HG02852 (cell line): ENCODE measurements at regions not wholly inside any gene's neighbourhood (a gene's known extent, or its start where the extent isn't known, plus 50 kb on each side); places are given as distances from the start of the nearest gene placed in this dataset.

ENCODE experiments used
- ATAC-seq: cut with Tn5 transposase; IDR thresholded peaks from one replicate; pipeline ENCODE4 v1.9.1; 2021; ENCODE audit warnings: mild to moderate bottlenecking, moderate library complexity; ENCODE audit not compliant: unreplicated experiment

DNA sequence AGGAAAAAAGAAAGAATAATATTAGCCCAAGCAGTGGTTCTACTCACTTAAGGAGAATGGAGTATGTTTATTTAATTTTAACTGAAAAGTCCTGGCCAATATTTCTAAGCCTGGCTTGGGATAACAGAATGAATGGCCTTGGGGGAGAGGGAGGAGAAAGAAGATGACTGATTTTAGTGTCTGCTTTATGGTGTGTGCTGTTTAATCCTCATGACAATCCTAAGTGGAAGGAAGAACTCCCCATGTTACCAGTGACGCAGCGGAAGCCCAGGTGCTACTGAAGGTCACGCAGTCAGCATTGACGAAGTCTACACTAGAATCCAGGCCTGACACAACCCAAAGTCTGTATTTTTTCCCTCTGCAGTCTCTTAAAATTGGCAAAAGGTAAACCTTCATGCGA lies 50.5 kb downstream of the PALM2AKAP2 start:
- ATAC-seq = no peak

DNA sequence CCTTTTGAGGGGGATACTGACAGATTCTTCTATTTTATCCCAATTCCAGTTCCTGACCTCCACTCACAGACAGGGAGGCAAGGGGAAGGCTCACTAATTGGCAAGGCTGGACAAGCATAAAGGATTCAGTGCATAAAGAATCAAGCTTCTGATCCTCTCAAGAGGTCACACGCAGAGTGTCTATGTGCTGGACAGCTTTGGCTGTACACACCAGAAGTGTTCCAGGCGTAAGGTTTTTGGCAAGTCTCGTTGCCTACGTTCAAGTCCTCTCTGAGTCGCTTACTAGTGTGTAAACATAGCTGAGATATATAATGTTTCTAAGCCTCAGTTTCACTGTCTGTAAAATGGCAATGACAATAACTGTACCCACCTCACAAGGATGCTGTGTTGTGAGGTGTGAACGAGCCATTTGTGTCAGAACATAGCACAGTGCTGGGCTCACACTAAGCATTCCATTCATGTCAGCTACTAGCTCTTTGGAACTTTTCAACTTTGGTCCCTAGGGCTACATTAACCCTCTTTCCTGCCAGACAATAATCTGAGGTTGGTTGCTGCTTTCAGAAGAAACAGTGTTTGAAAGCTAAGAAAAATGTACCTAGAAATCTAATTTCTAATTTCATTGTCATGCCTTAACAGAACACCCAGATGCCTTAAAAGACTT lies 52.1 kb downstream of the PALM2AKAP2 start:
- no peak for ATAC-seq

DNA sequence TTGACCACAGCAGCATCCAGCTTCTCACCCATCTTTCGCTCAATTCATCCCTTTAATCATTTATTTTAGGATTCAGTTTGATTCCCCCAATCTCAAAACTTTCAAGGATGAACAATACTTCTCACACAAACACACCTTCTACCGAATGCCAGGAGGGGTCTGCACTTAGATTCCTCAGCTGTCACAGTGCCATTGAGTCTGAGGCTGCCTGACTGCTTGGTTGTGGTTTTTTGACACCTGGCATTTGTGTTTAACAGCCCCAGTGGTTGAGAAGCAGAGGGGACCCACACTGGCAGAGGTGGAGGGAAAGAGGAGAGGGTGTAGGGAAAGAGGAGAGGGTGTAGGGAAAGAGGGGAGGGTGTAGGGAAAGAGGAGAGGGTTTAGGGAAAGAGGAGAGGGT lies 54.9 kb downstream of the PALM2AKAP2 start:
- ATAC-seq = no peak

DNA sequence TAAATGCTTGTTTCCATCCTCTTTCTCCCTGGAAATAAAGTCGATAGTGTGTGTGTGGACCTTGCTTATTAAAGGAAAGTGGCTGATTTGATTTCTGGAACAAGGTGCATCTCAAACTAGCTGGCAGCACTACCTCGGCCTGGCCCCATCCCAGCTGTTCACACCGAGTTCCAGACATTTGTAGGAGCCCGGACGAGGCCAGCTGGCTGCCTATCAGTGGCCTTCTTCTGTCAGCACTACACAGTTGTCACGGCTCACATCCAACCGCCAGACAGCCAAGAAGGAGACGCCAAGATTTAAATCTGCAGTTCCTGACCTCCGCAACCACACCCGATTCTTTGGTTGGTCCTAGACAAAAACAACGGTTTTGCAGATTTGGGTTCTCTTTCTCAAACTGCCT lies 63.6 kb downstream of the PALM2AKAP2 start:
- no peak for ATAC-seq

DNA sequence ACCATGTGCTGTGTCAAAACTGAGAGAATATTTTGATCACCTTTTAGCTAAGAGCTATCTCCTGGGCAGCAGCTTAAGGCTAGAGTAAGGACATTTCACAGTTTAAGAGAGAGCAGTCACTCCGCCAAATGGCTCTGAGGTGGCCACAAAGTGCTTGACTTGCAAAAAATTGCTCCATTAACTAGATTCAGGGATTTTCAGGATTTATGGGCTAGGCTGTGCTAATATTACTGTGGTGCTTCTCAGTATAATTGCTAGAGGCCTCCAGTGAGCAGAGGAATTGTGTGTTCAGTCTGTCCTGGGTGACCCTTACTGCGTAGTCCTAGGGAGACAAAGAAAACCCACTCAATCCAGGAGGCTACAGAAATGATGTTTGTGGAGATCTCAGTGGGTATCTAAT lies 65.2 kb downstream of the PALM2AKAP2 start:
- no peak for ATAC-seq

DNA sequence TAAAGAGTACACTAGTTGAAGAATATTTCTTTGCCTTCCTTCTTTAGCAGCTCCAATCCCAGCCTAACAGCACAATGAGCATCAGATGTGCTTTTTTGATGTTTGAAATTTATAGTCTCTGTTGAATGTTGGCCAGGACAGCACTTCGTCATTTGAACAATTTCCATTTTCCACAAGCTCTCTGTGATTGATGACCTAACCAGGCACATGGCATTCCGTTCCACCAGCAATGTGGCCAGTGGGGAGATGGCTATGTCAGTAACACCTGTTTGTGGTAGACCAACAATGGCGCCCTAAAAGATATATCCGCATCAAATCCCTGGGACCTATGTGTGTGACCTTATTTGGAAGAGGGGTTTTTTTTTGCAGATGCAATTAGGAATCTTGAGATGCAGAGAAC lies 66.8 kb downstream of the PALM2AKAP2 start:
- ATAC-seq = no peak

DNA sequence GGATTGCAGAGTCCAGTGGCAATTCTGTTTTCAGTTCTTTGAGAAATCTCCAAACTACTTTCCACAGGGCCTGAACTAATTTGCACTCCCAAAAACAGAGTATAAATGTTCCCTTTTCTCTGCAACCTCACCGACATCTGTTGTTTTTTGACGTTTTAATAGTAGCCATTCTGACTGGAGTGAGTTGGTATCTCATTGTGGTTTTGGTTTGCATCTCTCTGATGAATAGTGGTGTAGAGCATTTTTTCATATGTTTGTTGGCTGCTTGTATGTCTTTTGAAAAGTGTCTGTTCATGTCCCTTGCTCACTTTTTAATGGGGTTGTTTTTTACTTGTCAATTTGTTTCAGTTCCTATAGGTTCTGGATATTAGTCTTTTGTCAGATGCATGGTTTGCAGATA lies 72.6 kb downstream of the PALM2AKAP2 start:
- no peak for ATAC-seq

DNA sequence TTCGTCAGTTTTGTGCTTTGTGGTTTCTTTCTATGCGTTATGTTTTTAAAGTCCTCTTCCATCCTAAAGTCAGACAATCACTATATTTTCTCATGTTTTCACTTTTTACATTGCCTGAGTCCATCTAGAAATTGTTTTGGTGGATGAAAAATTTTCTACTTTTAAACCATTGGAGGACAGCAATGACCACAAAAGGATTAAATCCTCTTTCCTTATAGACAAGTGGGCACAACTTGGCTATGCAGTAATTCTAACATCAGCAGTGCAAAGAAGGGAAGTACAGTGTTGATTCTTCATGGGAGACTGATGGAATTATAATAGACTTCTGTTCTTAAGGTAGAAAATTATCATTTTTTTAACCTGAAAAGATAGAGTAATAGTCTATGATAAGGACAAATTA lies 75.5 kb downstream of the PALM2AKAP2 start:
- no peak for ATAC-seq

DNA sequence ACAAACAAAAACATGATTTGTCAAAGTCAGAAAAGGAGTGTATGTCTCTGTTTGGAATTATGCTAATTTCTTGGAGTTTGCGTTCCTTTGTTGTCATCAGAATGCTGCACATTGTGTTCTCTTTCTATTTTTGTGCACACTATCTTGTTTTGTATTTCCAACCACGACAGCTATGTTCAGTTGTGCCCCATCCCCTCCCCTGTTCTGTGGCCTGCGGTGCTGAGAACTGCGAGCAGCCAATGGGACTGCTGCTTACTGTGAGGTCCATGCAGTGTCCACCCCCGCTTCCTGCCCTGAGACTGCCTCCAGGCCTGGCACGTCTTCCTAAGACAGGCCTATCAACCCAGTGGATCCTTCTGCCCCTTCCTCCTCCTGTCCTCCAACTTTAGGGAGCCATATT lies 76.8 kb downstream of the PALM2AKAP2 start:
- no peak for ATAC-seq

DNA sequence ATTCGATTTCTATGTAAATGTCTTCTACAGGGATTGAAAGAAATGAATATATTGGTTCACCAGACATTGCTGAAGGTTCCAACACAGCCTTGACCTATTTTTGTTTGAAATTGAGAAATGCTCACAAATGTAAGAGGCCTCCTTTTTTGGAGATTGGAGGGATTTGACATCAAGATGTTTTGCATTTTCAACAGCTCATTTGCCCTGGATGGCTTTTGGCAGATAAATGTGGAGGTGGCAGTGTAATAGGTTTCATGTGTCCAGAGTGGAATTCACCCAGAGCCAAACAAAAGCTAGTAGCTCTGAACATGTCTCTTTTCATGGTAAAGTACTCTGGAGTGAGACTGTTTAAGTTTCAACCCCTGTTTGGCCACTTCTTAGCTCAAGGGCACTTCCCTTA lies 77.3 kb downstream of the PALM2AKAP2 start:
- no peak for ATAC-seq

DNA sequence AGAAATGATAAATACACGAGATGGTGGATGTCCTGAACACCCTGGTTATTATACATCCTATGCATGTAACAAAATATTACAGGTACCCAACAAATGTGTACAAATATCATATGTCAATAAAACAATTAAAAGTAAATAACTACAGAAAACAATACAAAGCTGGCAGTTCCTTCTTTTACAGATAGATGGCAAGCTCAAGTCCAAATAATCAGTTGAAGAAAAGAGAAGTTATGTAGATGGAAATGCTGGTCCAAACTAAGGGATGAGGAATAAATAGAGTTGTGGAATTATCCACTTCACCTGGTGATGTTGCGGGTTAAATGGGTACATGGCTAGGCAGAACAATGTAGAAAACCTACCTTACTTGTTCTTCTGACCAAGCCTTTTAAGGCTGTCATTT lies 79.4 kb downstream of the PALM2AKAP2 start:
- no peak for ATAC-seq

DNA sequence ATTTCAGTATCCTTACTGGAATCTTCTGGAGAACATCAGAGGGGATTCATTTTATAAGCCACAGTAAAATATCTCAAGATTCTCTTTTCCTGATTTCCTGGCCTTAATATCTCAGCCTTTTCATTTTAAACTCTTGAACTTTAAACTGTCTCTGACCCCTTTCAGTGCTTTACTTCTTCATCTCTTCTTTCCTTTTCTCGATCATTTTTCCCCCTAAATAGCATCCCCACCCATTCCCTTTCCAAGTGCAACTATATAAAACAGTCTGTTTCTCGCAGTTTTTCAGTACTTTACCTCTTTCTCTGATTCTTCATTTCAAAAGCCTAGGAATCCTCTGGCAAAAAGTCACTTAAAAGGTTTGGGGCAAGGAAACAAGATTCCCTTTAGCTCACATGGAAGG lies 80.5 kb downstream of the PALM2AKAP2 start:
- ATAC-seq = no peak

DNA sequence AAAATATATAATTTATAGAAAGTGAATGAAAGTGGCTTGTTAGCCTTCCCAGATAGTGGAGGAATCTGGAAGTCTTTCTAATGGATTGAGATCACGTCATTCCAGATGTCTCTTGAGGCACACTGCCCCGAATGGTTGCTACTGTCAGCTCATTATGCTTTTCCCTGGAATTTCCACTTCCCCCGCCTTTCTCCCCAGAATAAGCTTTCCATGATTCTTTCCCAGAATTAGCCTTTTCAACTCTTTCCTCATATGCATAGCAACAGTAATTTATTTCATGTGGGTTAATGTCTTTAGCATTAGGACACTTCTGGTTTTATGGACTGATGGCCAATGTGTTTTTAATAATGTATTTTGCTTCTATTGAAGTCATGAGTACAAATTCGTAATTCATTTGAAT lies 81.5 kb downstream of the PALM2AKAP2 start:
- no peak for ATAC-seq

DNA sequence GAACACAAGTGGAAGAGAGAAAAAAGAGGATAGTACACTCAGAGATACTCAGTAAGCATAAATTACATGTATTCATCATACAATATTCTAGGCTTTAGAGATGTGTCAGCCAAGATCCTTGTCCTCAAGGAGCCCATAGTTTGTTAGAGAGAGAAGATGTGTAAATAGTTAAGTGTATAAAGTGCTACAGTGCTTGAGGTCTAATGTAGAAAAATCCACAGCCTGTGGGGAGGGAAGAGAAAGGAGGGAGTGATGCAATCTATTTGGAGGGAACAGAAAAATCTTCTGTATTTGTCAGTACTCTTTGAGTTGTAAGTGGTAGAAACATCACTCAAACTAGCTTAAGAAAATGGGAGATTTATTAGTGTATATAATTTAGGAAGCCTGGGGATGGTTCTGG lies 81.9 kb downstream of the PALM2AKAP2 start:
- ATAC-seq = no peak

DNA sequence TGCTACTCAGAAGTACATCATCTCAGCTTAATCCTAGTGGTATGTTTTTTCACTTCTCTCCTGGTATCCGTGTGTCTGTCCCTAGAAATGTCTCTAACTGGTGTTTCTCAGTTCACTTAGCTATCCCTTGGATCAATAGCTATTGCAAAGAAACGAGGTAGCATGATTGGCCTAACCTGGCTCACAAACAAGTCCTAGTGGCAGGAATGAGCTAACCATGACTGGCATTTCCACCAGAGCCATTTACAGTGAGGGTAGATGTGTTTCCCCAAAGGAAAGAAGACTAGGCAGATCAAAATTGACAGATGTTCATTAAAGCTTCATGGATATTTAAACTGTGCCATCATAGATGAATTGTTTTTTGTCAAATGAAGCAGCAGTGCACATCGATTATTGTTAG lies 82.5 kb downstream of the PALM2AKAP2 start:
- no peak for ATAC-seq

DNA sequence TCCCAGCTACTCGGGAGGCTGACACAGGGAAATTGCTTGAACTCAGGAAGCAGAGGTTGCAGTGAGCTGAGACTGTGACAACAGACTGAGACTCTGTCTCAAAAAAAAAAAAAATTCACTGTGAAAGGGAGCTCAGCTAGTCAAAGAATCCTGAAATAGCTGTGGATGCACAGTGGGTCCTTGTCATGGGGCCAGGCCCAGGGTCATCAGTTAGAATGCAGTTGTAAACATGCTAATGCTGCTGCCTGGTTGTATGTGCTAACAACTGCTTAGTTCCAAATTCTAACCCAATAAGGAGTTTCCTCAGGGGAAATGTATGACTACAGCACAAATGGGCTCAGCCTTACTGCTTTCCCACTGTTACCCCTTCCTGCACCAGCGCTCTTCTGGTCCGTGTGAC lies 84.0 kb downstream of the PALM2AKAP2 start:
- no peak for ATAC-seq

DNA sequence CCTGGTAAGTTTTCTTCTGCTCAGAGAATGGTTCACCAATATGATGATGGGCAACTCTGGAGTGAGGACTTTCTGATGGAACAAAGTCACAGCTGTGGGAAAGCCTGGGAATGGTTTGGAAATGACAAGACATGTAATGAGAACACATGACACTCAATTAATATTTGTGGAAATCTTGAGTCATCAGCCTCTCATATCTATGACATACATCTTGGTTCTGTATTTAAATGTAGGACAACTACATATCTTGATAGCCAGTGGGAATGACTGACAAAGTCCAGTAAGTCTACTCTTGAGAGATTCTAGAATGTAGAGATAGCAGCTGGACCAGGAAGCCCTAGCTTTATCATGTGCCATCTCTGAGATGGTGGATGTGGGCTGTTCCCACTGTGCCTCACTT lies 85.5 kb downstream of the PALM2AKAP2 start:
- no peak for ATAC-seq

DNA sequence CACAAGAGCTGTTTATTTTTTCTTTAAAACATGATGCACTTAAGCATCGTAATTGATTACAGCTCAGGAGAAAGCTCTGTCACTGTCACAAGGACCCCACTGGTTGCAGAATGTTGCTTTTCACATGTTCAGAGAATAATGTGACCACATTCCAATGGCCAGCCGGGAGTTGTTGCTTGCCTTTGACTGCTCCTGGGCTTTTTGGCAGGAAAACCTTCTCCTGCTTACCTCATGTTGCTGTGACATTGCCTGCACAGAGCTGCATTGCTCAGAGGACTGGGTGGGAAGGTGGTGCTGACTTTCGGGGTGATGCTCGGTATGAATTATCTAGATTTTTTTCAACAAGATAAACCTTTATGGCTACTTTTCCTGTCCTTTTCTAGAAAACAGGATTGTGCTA lies 88.2 kb downstream of the PALM2AKAP2 start:
- ATAC-seq = no peak

DNA sequence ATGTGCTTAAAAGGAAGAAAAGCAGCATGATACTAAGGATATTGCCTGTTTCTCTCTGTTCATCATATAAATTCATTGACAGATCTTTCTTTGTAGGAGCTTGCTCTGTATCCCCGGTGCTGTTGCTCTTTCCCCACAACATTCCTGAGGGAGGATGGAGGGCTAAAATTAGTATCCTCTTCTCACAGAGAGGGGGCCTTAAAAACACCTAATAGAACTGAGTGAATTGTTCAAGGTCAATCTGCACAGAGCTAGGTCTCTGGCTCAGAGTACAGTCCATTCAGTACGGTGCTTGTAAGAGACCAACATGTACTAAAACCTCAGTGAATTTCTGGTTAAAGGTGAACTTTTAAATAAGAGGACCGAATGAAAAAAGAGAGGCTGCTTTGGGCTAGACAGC lies 88.7 kb downstream of the PALM2AKAP2 start:
- ATAC-seq = no peak

DNA sequence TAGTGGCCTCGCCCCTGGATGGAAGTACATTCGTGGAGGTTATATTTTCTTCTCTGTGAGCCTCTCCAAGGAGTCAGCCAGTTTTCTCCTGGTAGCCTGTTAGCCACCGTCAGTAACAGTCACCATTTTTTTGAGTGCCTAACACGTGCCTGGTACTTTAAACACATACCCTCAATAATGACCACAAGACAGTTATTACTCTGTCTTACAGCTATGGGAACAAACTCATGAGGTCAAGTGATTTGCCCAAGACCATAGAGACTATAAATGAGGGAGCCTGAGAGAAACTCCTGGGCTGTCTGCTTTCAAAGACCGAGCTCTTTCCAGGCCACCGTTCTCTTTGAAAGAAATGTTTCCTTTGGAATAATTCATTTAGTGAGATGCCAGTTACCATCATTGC lies 90.4 kb downstream of the PALM2AKAP2 start:
- ATAC-seq = no peak

DNA sequence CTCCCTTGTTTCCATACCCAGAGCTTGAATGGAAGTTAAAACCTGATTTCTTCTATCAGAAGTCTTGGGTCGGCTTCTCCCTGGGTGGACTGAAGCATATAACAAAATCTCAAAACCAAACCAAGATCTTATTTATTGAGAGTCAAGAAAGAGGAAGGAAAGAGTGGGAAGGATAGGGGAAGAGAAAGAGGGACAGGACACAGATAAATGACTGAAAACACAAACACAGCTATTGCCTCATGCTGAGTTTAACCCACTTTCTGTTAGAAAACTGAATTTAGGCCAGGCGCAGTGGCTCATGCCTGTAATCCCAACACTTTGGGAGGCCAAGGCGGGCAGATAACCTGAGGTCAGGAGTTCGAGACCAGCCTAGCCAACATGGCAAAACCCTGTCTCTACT lies 92.9 kb downstream of the PALM2AKAP2 start:
- no peak for ATAC-seq

DNA sequence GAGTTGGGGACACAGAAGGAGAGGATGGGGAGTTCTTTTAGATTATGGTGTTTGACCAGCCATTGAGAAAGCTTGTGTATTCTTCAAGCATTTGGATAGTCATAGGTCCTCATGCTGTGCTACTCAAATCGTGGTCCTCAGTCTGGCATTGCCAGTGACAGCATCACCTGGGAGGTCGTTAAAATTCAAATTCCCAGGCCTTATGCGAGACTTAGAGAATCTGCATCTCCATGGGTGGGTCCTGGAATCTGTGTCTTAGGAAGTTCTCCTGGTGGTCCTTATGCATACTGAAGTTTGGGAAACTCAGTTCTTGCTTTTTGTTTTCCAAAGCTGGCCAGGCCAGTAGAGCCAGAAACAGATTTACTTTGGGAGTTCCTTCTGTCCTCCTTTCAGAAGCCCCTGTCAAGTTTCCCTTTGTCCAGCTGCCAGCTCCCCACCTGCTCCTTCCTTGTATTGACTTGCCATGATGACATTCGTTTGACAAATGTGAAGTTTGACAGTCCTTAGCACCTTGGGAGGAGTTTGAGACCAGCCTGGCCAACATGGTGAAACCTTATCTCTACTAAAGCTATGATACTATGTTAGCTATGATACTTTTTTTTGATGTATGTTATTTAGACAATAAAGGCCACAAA lies 95.6 kb downstream of the PALM2AKAP2 start:
- ATAC-seq = no peak
